ENCODE measurements at regions not wholly inside any gene's neighbourhood (a gene's known extent, or its start where the extent isn't known, plus 50 kb on each side); places are given as distances from the start of the nearest gene placed in this dataset.

- TF ChIP-seq CTCF (IDR thresholded peaks at IDR 0.05; ENCODE audit: low read length) (no peak), EZH2 (IDR thresholded peaks at IDR 0.05; ENCODE audit: borderline replicate concordance, low read length) (no peak)
Measured at GRCh38 chr13:19088416-19088815, 93.2 kb downstream of the TUBA3C start.
